Hepatocyte (in vitro differentiated cells): ENCODE measurements at regions not wholly inside any gene's neighbourhood (a gene's known extent, or its start where the extent isn't known, plus 50 kb on each side); places are given as distances from the start of the nearest gene placed in this dataset.
A peak's percentile ranks its signal among the peaks of the same experiment; 100 is the strongest.

Experiments used
- DNase-seq: peaks from one replicate; pipeline ENCODE4 v3.0.0-alpha.2; 2016; ENCODE audit warnings: low spot score
- H2AFZ ChIP-seq: fragments of 200-600 bp; sonication (generic); 2 replicates; pipeline ENCODE4 v1.6.0; 2016; ENCODE audit warnings: antibody characterized with exemption, mild to moderate bottlenecking
- H3K27ac ChIP-seq: fragments of 200-600 bp; sonication (generic); 2 replicates; pipeline ENCODE4 v1.5.1; 2016; ENCODE audit warnings: mild to moderate bottlenecking
- H3K27me3 ChIP-seq: fragments of 200-600 bp; sonication (generic); 2 replicates; pipeline ENCODE4 v1.6.1; 2016
- H3K36me3 ChIP-seq: fragments of 200-600 bp; sonication (generic); replicated peaks from 2 replicates; pipeline ENCODE4 v1.5.1; 2016; ENCODE audit warnings: low read depth; ENCODE audit not compliant: insufficient read depth
- H3K4me1 ChIP-seq: fragments of 200-600 bp; sonication (generic); 2 replicates; pipeline ENCODE4 v1.5.1; 2016; ENCODE audit warnings: mild to moderate bottlenecking, moderate library complexity; ENCODE audit not compliant: insufficient read depth
- H3K4me2 ChIP-seq: fragments of 200-600 bp; sonication (generic); 2 replicates; pipeline ENCODE4 v1.6.0; 2016
- H3K4me3 ChIP-seq: fragments of 200-600 bp; sonication (generic); 2 replicates; pipeline ENCODE4 v1.5.1; 2016; ENCODE audit warnings: mild to moderate bottlenecking
- H3K79me2 ChIP-seq: fragments of 200-600 bp; sonication (generic); 2 replicates; pipeline ENCODE4 v1.6.0; 2017; ENCODE audit warnings: mild to moderate bottlenecking
- H3K9me2 ChIP-seq: fragments of 200-600 bp; sonication (generic); replicated peaks from 2 replicates; pipeline ENCODE4 v1.6.0; 2017; ENCODE audit warnings: mild to moderate bottlenecking; ENCODE audit not compliant: insufficient read depth
- H3K9me3 ChIP-seq: fragments of 200-600 bp; sonication (generic); 2 replicates; pipeline ENCODE4 v1.5.1; 2016; ENCODE audit warnings: low read depth, mild to moderate bottlenecking
- H4K20me1 ChIP-seq: fragments of 200-600 bp; sonication (generic); 2 replicates; pipeline ENCODE4 v1.6.0; 2016; ENCODE audit warnings: mild to moderate bottlenecking; ENCODE audit not compliant: insufficient read depth, poor library complexity, severe bottlenecking
- EZH2 ChIP-seq: fragments of 200-600 bp; sonication (generic); IDR thresholded peaks from 2 replicates; pipeline ENCODE4 v1.6.1; 2016; ENCODE audit warnings: antibody characterized with exemption, mild to moderate bottlenecking, borderline replicate concordance
- EZH2phosphoT487 ChIP-seq: fragments of 200-600 bp; sonication (generic); IDR thresholded peaks from one replicate; pipeline ENCODE4 v1.6.1; 2018; ENCODE audit warnings: antibody characterized with exemption, mild to moderate bottlenecking, low read depth, moderate library complexity; ENCODE audit not compliant: unreplicated experiment, severe bottlenecking
- WGBS: methylation state at CpG from one replicate; pipeline ENCODE4 v1.1.6; 2016; ENCODE audit warnings: low lambda C conversion rate; ENCODE audit errors: missing lambda C conversion rate; 5-methylcytosine and 5-hydroxymethylcytosine counted together
- TF ChIP-seq, protein P1 (sequence below): fragments of 200-600 bp; sonication (generic); IDR thresholded peaks from 2 replicates; pipeline ENCODE4 v1.5.1; 2016; ENCODE audit warnings: antibody characterized with exemption, mild to moderate bottlenecking; ENCODE audit not compliant: poor library complexity

- 68% methylated on average over 5 of the region's 5 CpGs for WGBS
- Histone ChIP-seq H3K4me3 (no peak overlapping the region), H2AFZ (no peak overlapping the region), H3K79me2 (no peaks in the 10 kb centered on the region), H3K36me3 (no peaks in the 10 kb centered on the region), H4K20me1 (no peaks in the 10 kb centered on the region), H3K9me3 (no peaks in the 10 kb centered on the region), H3K9me2 (no peaks in the 10 kb centered on the region), H3K4me2 (no peak overlapping the region), H3K4me1 (no peaks in the 10 kb centered on the region), H3K27ac (no peak overlapping the region), H3K27me3 (peaks cover 40% of the 10 kb centered on the region)
- TF ChIP-seq, protein P1, sequence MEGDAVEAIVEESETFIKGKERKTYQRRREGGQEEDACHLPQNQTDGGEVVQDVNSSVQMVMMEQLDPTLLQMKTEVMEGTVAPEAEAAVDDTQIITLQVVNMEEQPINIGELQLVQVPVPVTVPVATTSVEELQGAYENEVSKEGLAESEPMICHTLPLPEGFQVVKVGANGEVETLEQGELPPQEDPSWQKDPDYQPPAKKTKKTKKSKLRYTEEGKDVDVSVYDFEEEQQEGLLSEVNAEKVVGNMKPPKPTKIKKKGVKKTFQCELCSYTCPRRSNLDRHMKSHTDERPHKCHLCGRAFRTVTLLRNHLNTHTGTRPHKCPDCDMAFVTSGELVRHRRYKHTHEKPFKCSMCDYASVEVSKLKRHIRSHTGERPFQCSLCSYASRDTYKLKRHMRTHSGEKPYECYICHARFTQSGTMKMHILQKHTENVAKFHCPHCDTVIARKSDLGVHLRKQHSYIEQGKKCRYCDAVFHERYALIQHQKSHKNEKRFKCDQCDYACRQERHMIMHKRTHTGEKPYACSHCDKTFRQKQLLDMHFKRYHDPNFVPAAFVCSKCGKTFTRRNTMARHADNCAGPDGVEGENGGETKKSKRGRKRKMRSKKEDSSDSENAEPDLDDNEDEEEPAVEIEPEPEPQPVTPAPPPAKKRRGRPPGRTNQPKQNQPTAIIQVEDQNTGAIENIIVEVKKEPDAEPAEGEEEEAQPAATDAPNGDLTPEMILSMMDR: no peak
- TF ChIP-seq EZH2 (no peak), EZH2phosphoT487 (no peak)
- peak; percentile 17 for DNase-seq
Measured at GRCh38 chr12:113747017-113747416, 219.1 kb downstream of the RBM19 start.

- no peak for TF ChIP-seq EZH2phosphoT487
- TF ChIP-seq, protein P1: no peak
- no peak for TF ChIP-seq EZH2
- H3K27me3 ChIP-seq: peaks cover 48% of the 10 kb centered on the region
Measured at GRCh38 chr12:113744802-113745395, 221.2 kb downstream of the RBM19 start.

DNA sequence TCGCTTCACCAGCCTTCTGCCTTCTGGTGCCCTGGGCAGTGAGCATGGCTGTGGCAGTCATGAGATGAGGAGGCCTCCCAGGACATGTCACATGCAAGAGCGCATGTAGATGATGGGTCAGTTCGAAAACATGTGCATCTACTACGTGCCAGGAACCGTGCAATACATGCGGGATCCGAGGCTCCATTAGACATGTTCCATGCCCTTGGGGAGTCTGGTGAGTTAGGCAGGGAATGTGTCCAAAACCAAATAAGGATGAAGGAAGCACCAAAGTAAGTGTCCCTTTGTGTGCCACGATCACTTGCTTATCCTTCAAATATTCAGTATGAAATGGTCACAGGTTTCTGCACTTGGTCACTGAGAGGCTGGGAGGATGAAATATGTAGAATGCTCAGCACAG, 223.3 kb downstream of the RBM19 start:
- Histone ChIP-seq H3K27me3 (peaks cover 39% of the 10 kb centered on the region), H3K36me3 (no peaks in the 10 kb centered on the region)
- 91% methylated on average over 8 of the region's 8 CpGs for WGBS

More at GRCh38 chr12:113744802-113745395, 221.2 kb downstream of the RBM19 start:
- H3K4me1 ChIP-seq: no peaks in the 10 kb centered on the region
- H2AFZ ChIP-seq: no peak overlapping the region
- no peaks in the 10 kb centered on the region for H3K36me3 ChIP-seq
- H3K79me2 ChIP-seq: no peaks in the 10 kb centered on the region
- 78% methylated on average over 8 of the region's 8 CpGs for WGBS
- no peaks in the 10 kb centered on the region for H3K9me3 ChIP-seq
- no peak overlapping the region for H3K4me2 ChIP-seq
- no peaks in the 10 kb centered on the region for H4K20me1 ChIP-seq
- DNase-seq: no peak
- H3K9me2 ChIP-seq: no peaks in the 10 kb centered on the region
- H3K27ac ChIP-seq: no peak overlapping the region
- H3K4me3 ChIP-seq: no peak overlapping the region

More for the DNA sequence above, 223.3 kb downstream of the RBM19 start:
- no peaks in the 10 kb centered on the region for H3K9me3 ChIP-seq
- H3K4me3 ChIP-seq: no peak overlapping the region
- DNase-seq: no peak
- H3K79me2 ChIP-seq: no peaks in the 10 kb centered on the region
- no peaks in the 10 kb centered on the region for H3K9me2 ChIP-seq
- H3K4me2 ChIP-seq: no peak overlapping the region
- H2AFZ ChIP-seq: no peak overlapping the region
- no peak for TF ChIP-seq EZH2phosphoT487
- TF ChIP-seq, protein P1: no peak
- TF ChIP-seq EZH2: no peak
- no peak overlapping the region for H3K27ac ChIP-seq
- H4K20me1 ChIP-seq: no peaks in the 10 kb centered on the region
- no peaks in the 10 kb centered on the region for H3K4me1 ChIP-seq
